ENCODE measurements at regions not wholly inside any gene's neighbourhood (a gene's known extent, or its start where the extent isn't known, plus 50 kb on each side); places are given as distances from the start of the nearest gene placed in this dataset.

DNA sequence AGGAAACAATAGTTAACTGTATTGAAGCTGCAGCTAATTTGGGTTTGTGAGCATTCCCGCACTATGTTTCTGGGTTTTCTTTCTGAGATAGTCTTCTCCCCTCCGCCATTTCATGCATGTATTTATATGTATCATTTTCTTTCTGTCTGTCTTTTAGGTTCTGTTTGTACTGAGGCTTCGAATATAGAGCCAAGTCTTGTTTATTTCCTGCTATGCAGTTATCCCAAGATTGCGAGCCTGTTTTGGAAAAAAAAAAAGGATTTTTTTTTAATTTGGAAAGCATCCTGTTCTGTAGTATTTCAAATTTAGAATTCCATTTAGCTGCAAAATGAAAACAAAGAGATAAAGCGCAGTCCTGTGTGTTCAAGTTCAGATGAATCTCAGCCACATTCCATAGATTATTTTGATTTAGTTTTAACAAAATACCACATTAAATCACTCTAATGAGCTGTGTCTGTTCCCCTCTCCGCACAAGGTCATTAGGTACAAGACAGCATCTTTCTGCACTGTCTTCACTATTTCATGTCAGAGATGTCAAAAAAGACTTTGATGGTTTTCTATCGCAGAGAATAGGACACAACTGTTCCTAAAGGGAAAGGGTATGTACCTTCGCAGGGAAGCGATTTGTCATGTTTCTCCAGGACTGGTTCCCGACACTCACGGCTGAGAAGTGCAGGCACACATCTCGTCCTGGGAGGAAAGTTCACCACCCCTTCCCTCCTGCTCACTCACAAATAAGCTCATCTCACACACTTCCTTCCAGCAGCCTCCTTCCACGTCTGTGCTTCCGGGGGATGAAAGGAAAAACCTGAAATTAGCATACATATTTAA lies 443.4 kb downstream of the ZNF516 start:
- TF ChIP-seq POLR2A (IDR thresholded peaks at IDR 0.05; ENCODE audit: low read length), result no peak
- no peak for TF ChIP-seq GATA1 (IDR thresholded peaks at IDR 0.05; ENCODE audit: low read depth, low read length)
